HepG2 (cell line): ENCODE measurements at regions not wholly inside any gene's neighbourhood (a gene's known extent, or its start where the extent isn't known, plus 50 kb on each side); places are given as distances from the start of the nearest gene placed in this dataset.

Experiments used
- ATAC-seq: fragments of 200-7000 bp; cut with Tn5 transposase; 3 replicates; pipeline ENCODE4 v1.9.1; 2020; ENCODE audit warnings: mild to moderate bottlenecking, moderate library complexity
- BruUV-seq: library from RNA; stranded (reverse); fragments of 400-500 nt; replicated peaks from 2 replicates; lab custom pipeline; 2021; lab: Mats Ljungman, UMichigan
- CTCF ChIA-PET: fragments of 300-600 bp; formaldehyde crosslinking; extraction: SDS; loops from one replicate; lab custom pipeline; 2021; ENCODE audit warnings: low total read pairs, inconsistent platforms, low intra/inter-chr PET ratio; lab: Yijun Ruan, JAX
- POLR2A ChIA-PET: fragments of 350-600 bp; sonication (Branson Sonifier 250); formaldehyde crosslinking; loops from one replicate; lab custom pipeline; 2020; ENCODE audit warnings: antibody characterized with exemption, inconsistent platforms; lab: Yijun Ruan, JAX
- DNase-seq: peaks from one replicate; pipeline ENCODE4 v3.0.0-alpha.2; 2015; ENCODE audit warnings: low spot score
- FAIRE-seq: peaks from 3 replicates; lab custom pipeline; 2011; peaks lifted over from hg19 to GRCh38; lab: Jason Lieb, UNC
- H2AFZ ChIP-seq: one replicate; pipeline ENCODE4 v1.6.1; 2011; ENCODE audit warnings: low read length, inconsistent platforms
- H3K27ac ChIP-seq: fragments of 300-600 bp; 3 replicates; pipeline ENCODE4 v1.8.0; 2011; ENCODE audit warnings: mixed run types, mild to moderate bottlenecking, mixed read lengths, low read length, inconsistent platforms; ENCODE audit not compliant: insufficient read depth; ENCODE audit errors: extremely low read length
- H3K27me3 ChIP-seq, 2 experiments: fragments of 200-600 bp in 1 of 2; 2 replicates in 1 of 2; 3 replicates in 1 of 2; pipeline versions ENCODE4 v1.6.0 to v1.8.0; 2011; ENCODE audit warnings: low read length in 2 of 2, mild to moderate bottlenecking in 2 of 2, moderate library complexity in 2 of 2, inconsistent platforms in 1 of 2; ENCODE audit not compliant: insufficient read depth in 2 of 2, control insufficient read depth in 1 of 2
- H3K36me3 ChIP-seq, 2 experiments: fragments of 200-600 bp in 1 of 2; replicated peaks in 1 of 2; 2 replicates in 1 of 2; 3 replicates in 1 of 2; pipeline versions ENCODE4 v1.5.1 to v1.8.0; 2011; ENCODE audit warnings: low read length in 2 of 2, inconsistent platforms in 1 of 2; ENCODE audit not compliant: insufficient read depth in 2 of 2, control insufficient read depth in 1 of 2
- H3K4me1 ChIP-seq: 2 replicates; pipeline ENCODE4 v1.5.1; 2012; ENCODE audit warnings: low read length, inconsistent platforms; ENCODE audit not compliant: insufficient read depth
- H3K4me2 ChIP-seq: 2 replicates; pipeline ENCODE4 v1.6.0; 2011; ENCODE audit warnings: low read depth, low read length, inconsistent platforms
- H3K4me3 ChIP-seq, 3 experiments: fragments of 200-600 bp in 1 of 3; sonication (generic), shearing (Covaris generic) in 1 of 3; replicated peaks in 1 of 3; 2 replicates each; pipeline ENCODE4 v1.5.1; 2011 to 2016; ENCODE audit warnings: low read length in 3 of 3, inconsistent platforms in 2 of 3, low read depth in 2 of 3, mild to moderate bottlenecking in 2 of 3, control low read depth in 1 of 3, mixed read lengths in 1 of 3; ENCODE audit not compliant: insufficient read depth in 1 of 3
- H3K79me2 ChIP-seq: one replicate; pipeline ENCODE4 v1.6.1; 2011; ENCODE audit warnings: low read length, inconsistent platforms; ENCODE audit not compliant: insufficient read depth
- H3K9ac ChIP-seq: 2 replicates; pipeline ENCODE4 v1.6.0; 2011; ENCODE audit warnings: mild to moderate bottlenecking, low read depth, low read length, inconsistent platforms; ENCODE audit not compliant: insufficient read depth
- H3K9me3 ChIP-seq: 2 replicates; pipeline ENCODE4 v1.5.1; 2012; ENCODE audit warnings: mild to moderate bottlenecking, low read length
- H4K20me1 ChIP-seq: 2 replicates; pipeline ENCODE4 v1.6.0; 2011; ENCODE audit warnings: inconsistent platforms, mild to moderate bottlenecking, low read length, moderate library complexity; ENCODE audit not compliant: insufficient read depth
- BRCA1 ChIP-seq: sonication (generic); formaldehyde crosslinking; IDR thresholded peaks from 2 replicates; pipeline ENCODE4 v1.4.0; 2020; ENCODE audit warnings: missing genetic modification reagents
- GTF2F1 ChIP-seq: fragments of 150-350 bp; IDR thresholded peaks from 2 replicates; pipeline ENCODE4 v1.6.1; 2014; ENCODE audit warnings: low read length
- HNRNPL ChIP-seq: fragments of 200-400 bp; formaldehyde crosslinking; IDR thresholded peaks from 2 replicates; pipeline ENCODE4 v1.6.1; 2017; ENCODE audit warnings: mild to moderate bottlenecking, low read depth, low read length
- TP53 ChIP-seq: sonication (generic); formaldehyde crosslinking; conservative IDR thresholded peaks from 2 replicates; pipeline ENCODE4 v1.4.0; 2020; ENCODE audit warnings: missing genetic modification reagents
- U2AF1 ChIP-seq: fragments of 200-400 bp; formaldehyde crosslinking; optimal IDR thresholded peaks from 2 replicates; pipeline ENCODE3; 2017; ENCODE audit warnings: mild to moderate bottlenecking, low read depth, low read length
- XBP1 ChIP-seq: sonication (generic); formaldehyde crosslinking; IDR thresholded peaks from 2 replicates; pipeline ENCODE4 v1.5.0; 2020; ENCODE audit warnings: missing genetic modification reagents
- XRCC5 ChIP-seq: fragments of 200-400 bp; formaldehyde crosslinking; optimal IDR thresholded peaks from 2 replicates; pipeline ENCODE3; 2017; ENCODE audit warnings: mild to moderate bottlenecking, low read length
- ZBTB42 ChIP-seq: sonication (generic); formaldehyde crosslinking; IDR thresholded peaks from 2 replicates; pipeline ENCODE4 v1.5.0; 2020; ENCODE audit warnings: mild to moderate bottlenecking, missing genetic modification reagents
- ZNF713 ChIP-seq: sonication (generic); formaldehyde crosslinking; IDR thresholded peaks from 2 replicates; pipeline ENCODE4 v1.4.0; 2020; ENCODE audit warnings: mild to moderate bottlenecking, missing genetic modification reagents
- WGBS: methylation state at CpG from one replicate; pipeline ENCODE4 v1.1.6; 2017; ENCODE audit warnings: low lambda C conversion rate; 5-methylcytosine and 5-hydroxymethylcytosine counted together
- in situ Hi-C: cut with HindIII; loops from 2 replicates; pipeline ENCODE4 v1.10.0; 2017; ENCODE audit warnings: low pct_unique_long_range_greater_than_20kb; ENCODE audit not compliant: extremely low pct_ligation_motif_present
- intact Hi-C: fragments of 100-400 bp; cut with micrococcal nuclease; formaldehyde crosslinking; loops from one replicate; pipeline ENCODE4 v1.10.0; 2022; ENCODE audit not compliant: unreplicated experiment
- TF ChIP-seq, protein P1 (sequence below): sonication (generic); formaldehyde crosslinking; conservative IDR thresholded peaks from 2 replicates; pipeline ENCODE4 v1.4.0; 2020; ENCODE audit warnings: mild to moderate bottlenecking, missing genetic modification reagents, moderate library complexity
- TF ChIP-seq, protein P2 (sequence below): sonication (generic); formaldehyde crosslinking; IDR thresholded peaks from 2 replicates; pipeline ENCODE4 v1.8.1; 2023; ENCODE audit warnings: mild to moderate bottlenecking, moderate library complexity, missing genetic modification reagents
- TF ChIP-seq, protein P3 (sequence below): sonication (generic); formaldehyde crosslinking; IDR thresholded peaks from 2 replicates; pipeline ENCODE4 v1.5.0; 2020; ENCODE audit warnings: mild to moderate bottlenecking, missing genetic modification reagents
- TF ChIP-seq, protein P4 (sequence below): sonication (generic); formaldehyde crosslinking; IDR thresholded peaks from 2 replicates; pipeline ENCODE4 v1.8.0; 2022; ENCODE audit warnings: mild to moderate bottlenecking, missing genetic modification reagents
- TF ChIP-seq, protein P5 (sequence below): sonication (generic); formaldehyde crosslinking; IDR thresholded peaks from 2 replicates; pipeline ENCODE4 v1.5.1; 2020; ENCODE audit warnings: missing genetic modification reagents, mild to moderate bottlenecking, borderline replicate concordance
- TF ChIP-seq, protein P6 (sequence below): sonication (generic); formaldehyde crosslinking; IDR thresholded peaks from 2 replicates; pipeline ENCODE4 v1.4.0; 2020; ENCODE audit warnings: mild to moderate bottlenecking, missing genetic modification reagents

DNA sequence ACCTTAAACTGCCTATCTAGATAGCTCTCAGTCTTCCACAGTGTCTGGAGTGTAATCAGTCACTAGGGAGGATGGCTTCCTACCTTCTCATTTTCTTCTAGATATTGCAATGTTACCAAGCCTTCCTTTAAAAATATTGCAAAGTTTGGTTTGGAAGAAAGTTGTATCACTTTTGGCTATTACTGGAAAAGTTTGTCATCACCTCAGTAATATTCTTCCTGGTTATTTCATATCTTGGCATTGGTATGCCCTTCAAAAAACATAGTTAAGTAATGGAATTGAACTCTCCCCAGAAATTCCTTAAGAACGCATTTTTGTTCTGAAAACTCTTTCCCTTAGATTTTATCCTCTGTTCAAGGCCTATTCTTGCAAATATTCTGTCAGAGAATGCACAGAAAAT lies 179.3 kb upstream of the MME start (continued):
- TF ChIP-seq, protein P1, sequence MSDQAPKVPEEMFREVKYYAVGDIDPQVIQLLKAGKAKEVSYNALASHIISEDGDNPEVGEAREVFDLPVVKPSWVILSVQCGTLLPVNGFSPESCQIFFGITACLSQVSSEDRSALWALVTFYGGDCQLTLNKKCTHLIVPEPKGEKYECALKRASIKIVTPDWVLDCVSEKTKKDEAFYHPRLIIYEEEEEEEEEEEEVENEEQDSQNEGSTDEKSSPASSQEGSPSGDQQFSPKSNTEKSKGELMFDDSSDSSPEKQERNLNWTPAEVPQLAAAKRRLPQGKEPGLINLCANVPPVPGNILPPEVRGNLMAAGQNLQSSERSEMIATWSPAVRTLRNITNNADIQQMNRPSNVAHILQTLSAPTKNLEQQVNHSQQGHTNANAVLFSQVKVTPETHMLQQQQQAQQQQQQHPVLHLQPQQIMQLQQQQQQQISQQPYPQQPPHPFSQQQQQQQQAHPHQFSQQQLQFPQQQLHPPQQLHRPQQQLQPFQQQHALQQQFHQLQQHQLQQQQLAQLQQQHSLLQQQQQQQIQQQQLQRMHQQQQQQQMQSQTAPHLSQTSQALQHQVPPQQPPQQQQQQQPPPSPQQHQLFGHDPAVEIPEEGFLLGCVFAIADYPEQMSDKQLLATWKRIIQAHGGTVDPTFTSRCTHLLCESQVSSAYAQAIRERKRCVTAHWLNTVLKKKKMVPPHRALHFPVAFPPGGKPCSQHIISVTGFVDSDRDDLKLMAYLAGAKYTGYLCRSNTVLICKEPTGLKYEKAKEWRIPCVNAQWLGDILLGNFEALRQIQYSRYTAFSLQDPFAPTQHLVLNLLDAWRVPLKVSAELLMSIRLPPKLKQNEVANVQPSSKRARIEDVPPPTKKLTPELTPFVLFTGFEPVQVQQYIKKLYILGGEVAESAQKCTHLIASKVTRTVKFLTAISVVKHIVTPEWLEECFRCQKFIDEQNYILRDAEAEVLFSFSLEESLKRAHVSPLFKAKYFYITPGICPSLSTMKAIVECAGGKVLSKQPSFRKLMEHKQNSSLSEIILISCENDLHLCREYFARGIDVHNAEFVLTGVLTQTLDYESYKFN (CRISPR knock-in tag) = no peak

DNA sequence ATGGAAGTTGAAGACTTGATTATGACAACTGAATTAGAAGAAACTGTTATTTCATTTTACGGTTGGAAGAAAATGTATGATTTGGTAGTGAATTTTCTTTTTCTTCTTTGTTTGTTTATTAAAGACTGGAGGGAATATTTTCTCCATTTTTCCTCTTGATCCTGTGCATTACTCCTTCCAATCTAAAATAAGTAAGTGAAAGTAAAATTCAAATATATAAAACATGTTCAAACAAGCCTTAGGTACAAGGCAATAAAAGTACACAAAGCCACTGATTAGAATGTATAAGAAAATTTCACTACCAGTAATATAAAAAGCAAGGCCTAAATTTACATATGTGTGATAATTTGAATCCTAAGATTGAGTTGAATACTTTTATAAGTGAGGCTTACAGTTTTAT lies 181.2 kb upstream of the MME start:
- no peak for ATAC-seq
- no peak for FAIRE-seq
- no peak for DNase-seq
- WGBS = 47% methylated on average over 1 of the region's 1 CpG
- Histone ChIP-seq H3K4me1 (no peaks in the 10 kb centered on the region), H3K9ac (no peak overlapping the region), H4K20me1 (no peaks in the 10 kb centered on the region), H3K27ac (no peak overlapping the region), H3K79me2 (no peaks in the 10 kb centered on the region), H3K27me3 (no peaks in the 10 kb centered on the region), H3K36me3 (no peaks in the 10 kb centered on the region), H3K4me3 (no peak overlapping the region), H3K9me3 (peaks cover 4% of the 10 kb centered on the region; the same call in 1 of the 2 replicates), H2AFZ (no peak overlapping the region), H3K4me2 (no peak overlapping the region)
- in situ Hi-C loops = no loop called here
- ChIA-PET POLR2A (no interaction called here), CTCF (no interaction called here)
- no TSS peak for BruUV-seq
- intact Hi-C loops = no loop called here
- TF ChIP-seq XRCC5 (no peak), GTF2F1 (no peak), XBP1 (CRISPR knock-in tag) (no peak), ZBTB42 (CRISPR knock-in tag) (no peak), BRCA1 (CRISPR knock-in tag) (no peak), ZNF713 (CRISPR knock-in tag) (no peak), HNRNPL (no peak), TP53 (no peak), U2AF1 (no peak)
- TF ChIP-seq, protein P2, sequence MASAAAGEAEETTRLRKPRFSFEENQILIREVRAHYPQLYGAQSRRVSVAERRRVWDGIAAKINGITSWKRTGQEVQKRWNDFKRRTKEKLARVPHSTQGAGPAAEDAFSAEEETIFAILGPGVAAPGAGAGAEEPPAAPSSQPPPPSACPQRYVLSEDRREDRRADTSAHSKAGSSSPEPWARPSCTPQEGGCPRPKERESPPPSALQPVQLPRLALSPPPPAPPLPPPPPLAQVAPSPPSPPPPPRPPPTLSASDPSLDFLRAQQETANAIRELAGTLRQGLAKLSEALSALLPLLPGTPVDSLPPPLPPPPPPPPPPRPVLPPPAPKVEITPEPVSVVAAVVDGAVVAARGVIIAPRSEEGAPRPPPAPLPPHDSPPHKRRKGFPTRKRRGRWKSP = no peak
- TF ChIP-seq, protein P3, sequence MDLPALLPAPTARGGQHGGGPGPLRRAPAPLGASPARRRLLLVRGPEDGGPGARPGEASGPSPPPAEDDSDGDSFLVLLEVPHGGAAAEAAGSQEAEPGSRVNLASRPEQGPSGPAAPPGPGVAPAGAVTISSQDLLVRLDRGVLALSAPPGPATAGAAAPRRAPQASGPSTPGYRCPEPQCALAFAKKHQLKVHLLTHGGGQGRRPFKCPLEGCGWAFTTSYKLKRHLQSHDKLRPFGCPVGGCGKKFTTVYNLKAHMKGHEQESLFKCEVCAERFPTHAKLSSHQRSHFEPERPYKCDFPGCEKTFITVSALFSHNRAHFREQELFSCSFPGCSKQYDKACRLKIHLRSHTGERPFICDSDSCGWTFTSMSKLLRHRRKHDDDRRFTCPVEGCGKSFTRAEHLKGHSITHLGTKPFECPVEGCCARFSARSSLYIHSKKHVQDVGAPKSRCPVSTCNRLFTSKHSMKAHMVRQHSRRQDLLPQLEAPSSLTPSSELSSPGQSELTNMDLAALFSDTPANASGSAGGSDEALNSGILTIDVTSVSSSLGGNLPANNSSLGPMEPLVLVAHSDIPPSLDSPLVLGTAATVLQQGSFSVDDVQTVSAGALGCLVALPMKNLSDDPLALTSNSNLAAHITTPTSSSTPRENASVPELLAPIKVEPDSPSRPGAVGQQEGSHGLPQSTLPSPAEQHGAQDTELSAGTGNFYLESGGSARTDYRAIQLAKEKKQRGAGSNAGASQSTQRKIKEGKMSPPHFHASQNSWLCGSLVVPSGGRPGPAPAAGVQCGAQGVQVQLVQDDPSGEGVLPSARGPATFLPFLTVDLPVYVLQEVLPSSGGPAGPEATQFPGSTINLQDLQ = no peak
- TF ChIP-seq, protein P4, sequence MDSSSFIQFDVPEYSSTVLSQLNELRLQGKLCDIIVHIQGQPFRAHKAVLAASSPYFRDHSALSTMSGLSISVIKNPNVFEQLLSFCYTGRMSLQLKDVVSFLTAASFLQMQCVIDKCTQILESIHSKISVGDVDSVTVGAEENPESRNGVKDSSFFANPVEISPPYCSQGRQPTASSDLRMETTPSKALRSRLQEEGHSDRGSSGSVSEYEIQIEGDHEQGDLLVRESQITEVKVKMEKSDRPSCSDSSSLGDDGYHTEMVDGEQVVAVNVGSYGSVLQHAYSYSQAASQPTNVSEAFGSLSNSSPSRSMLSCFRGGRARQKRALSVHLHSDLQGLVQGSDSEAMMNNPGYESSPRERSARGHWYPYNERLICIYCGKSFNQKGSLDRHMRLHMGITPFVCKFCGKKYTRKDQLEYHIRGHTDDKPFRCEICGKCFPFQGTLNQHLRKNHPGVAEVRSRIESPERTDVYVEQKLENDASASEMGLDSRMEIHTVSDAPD (CRISPR knock-in tag) = no peak
- TF ChIP-seq, protein P5, sequence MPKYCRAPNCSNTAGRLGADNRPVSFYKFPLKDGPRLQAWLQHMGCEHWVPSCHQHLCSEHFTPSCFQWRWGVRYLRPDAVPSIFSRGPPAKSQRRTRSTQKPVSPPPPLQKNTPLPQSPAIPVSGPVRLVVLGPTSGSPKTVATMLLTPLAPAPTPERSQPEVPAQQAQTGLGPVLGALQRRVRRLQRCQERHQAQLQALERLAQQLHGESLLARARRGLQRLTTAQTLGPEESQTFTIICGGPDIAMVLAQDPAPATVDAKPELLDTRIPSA (CRISPR knock-in tag) = no peak
- TF ChIP-seq, protein P6, sequence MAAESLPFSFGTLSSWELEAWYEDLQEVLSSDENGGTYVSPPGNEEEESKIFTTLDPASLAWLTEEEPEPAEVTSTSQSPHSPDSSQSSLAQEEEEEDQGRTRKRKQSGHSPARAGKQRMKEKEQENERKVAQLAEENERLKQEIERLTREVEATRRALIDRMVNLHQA (CRISPR knock-in tag) = no peak
